Fibroblast of skin of left quadriceps (primary cell): ENCODE measurements at regions not wholly inside any gene's neighbourhood (a gene's known extent, or its start where the extent isn't known, plus 50 kb on each side); places are given as distances from the start of the nearest gene placed in this dataset.
"Not testable (repeated sequence)": the region's sequence is repeated elsewhere in the genome, so short reads cannot be mapped to it uniquely, and the experiment has no call there.

Source experiments
- DNase-seq, 2 experiments: peaks; one replicate each; pipeline ENCODE4 v3.0.0-alpha.2; 2013; ENCODE audit warnings: low read depth in 2 of 2

DNA sequence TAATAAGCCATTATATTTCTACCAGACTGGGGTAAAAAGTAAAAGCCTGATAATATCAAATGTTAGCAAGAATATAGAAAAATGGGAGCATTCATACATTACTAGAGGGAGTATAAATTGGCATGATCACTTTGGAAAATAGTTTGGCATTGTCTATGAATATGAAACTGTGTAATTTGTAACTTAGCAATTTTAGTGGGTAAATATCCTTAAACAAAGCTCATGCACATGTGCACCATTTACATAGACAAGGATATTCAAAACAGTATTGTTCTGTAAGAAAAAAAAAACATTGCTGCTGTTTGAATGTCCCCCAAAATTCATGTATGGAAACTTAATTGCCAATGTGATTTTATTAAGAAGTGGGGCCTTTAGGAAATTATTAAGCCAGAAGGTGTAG is 166.4 kb upstream of the SLC27A6 start:
- DNase-seq: no peak

DNA sequence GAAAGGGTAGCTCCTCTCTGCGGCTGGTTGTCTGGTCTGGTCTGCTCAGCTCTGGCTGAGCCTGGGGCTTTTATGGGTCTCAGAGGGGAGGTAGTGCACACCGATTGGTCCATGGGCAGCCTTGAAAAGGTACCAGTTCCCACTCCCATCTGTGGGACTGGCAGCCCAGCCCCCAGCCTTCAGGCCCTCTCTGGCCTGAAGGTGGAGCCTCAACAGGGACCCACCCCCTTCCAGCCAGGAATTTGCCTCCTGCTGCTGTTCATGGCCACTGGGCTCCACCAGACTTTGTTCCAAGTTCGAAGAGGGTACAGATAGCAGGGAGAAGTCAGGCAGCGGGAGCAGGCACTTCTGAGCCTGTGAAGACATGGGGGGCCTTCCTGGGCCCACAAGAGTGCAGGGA is 165.3 kb upstream of the SLC27A6 start:
- DNase-seq: no peak

DNA sequence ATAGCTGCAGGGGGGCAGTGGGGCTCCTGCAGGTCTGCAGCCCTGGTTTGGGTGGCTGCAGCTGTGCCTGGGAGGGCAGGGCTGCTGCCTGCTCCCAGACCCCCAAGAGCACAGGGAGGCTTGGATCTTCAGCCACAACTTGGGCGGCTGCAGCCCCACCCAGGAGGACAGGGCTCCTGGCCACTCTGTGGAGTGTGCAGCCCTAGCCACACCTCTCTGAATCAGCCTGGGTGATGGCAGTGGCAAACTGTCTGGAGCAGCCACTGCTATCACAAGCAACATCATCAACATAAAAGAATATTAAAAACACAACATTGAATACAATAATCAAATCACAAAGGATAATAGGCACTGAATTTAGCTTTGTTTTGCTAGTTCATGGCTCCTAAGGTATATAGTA is 164.9 kb upstream of the SLC27A6 start:
- DNase-seq: no peak

DNA sequence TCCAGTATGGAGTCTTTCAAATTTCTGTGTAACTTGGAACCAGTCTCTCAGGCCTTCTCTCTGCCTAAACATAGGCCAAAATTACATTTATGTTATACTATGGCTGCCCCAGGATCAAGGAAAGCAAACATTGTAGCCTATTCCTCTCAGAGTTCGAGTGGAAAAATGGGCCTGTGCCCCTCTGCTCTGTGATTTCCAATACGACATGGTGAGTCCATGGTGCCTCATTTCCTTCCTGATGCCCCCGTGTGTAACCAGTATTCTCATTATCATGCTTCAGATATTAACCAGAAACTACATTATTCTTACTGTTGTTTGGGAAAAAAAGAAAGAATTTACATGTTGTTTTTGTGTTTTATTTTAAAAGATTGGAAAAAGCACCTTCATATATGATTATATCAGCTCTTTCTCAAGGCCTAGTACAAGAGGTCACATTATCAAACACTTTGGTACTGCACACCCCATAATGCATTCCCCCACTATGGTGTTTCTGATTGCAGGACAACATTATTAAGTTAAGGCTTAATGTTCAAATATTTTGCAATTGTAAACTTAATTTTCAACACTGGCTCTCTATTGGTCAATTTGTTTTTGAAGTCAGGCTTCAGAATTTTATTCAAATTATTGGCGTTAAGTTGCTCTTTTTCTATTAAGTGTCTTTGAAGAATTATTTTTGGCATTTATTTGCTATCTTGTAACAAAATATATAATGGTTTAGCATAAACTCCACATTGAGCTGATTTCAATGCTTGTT is 151.8 kb upstream of the SLC27A6 start:
- DNase-seq: no peak

DNA sequence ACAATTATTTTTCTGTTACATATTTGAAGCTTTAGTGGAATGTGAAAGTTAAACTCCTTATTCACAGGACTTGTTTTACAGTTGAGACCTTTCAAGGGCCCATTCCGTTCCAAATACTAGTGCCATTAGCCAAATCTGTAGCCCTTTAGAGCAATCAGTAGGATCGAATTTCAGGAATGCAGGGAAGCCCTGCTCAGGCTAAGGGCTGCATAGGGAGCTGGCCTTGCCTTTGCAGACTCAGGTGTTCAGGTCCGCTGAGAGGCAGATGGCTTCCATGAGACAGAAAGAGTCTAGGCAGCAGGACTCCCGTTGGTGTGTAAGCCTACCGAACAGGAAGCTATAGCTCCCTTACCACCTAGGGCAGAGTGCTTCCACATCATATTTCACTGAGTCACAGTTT is 150.1 kb upstream of the SLC27A6 start:
- DNase-seq: no peak

DNA sequence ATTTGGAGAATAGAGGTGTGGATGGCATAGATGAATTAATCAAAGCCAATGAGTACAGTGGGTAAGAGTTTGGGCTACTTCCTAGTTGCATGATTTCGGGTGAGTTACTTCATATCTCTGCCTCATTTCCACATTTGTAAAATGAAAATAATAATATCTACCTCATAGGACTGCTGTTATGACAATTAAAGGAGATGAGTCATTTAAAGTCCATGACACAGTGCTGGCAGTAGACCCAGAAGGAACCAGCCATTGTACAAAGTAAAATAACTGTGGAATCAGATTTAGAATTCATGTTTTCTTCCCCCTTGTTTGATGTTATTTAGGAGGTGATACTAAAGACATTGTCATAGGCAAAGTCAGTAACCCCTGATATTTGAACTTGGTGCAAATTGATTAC is 139.5 kb upstream of the SLC27A6 start:
- peak; percentile 39 to 41 for DNase-seq

DNA sequence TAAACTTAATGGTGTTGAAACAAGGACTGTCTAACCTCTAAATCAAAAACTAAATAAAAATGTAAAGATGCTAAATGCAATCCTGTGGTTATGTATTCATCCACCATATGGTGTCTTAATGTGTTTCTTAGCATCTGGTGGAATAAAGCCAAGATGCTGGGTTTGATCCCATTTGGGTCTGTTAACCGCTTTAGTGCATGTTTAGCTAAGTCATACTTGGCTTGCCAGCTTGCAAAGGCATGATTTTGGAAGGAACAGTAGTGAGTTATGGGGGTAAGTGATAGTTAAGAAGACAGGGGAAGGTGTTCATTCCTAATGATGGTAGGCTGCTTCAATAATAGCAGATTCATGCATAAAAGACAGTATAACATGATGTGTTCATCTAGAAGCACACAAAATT is 139.0 kb upstream of the SLC27A6 start:
- peak; percentile 84 to 86 for DNase-seq

DNA sequence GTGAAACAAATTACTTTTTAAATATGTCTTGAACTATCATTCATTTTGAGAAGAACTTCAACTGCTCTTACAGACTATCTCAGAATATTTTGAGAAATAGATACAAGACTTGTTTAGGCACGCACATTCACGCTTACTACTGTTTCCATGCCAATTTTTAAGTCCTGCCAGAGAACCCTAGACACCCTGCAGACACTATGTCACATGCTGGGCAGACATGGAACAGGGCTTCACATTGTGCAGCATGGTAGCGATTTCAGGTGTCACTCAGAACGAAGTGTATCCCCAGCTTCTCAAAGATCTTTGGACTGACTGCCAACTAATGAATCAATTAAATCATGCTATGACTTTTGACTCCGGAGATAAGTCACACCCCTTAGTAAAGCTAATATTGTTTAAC is 128.7 kb upstream of the SLC27A6 start:
- no peak for DNase-seq

DNA sequence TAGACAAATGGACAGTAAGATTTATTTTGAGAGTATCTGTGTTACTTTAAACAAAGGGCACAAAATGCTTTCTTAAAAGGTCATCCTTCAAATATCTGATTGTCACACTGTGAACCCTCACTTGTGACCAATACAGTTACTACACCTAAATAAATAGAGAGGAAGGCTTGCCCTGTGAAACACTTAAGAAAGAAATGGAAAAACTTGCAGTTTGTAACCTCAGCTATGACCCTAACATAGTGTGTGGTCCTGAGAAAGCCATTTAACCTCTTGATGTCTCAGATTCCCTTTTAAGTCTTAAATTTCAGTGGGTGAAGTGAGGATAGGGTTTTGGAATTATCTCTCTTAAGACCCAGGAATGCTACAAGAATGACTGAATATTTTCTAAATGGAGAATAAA is 126.7 kb upstream of the SLC27A6 start:
- no peak for DNase-seq

DNA sequence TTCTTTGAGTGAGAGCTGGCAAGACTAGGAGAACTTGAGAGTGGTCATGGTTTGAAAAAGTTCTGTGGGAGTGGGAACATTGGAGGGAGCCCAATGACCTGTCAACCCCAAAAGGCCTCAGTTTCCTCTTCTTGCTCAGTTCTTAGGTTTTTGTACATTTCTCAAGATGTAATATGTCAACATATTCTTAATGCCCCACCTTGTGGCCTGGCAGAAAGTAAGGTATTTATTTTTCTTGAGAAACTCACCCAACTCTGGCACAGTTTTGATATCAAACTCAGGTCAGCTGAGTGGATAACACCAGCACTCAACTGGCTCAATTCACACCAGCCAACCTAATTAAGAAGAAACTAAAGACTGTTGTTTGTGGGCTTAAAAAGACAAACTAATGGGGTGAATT is 123.0 kb upstream of the SLC27A6 start:
- DNase-seq: no peak

DNA sequence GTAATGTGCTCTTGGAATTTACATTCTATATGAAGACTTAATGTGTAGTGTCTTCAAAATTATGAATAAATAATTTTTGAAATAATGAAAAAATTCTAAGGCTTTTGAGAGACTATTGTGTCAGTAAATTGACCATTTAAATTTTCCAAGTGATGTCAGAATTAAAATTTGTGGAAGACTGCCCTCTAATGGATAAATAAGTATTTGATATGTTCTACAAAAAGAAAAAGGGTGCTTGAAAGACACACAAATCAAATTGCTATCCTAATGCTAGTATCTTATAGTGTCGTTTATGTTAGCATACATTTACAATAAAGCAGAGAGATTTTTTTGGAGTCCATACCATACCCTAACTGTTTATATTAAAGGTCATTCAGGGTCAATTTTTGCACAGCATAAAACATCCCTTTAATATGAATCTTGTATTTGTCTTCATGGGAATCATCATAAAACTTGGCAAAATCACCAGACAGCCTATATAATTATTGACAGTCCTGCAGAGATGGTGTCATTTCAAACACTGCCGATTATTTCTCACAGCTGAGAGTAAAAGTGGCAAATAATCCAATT is 120.8 kb upstream of the SLC27A6 start:
- no peak for DNase-seq

DNA sequence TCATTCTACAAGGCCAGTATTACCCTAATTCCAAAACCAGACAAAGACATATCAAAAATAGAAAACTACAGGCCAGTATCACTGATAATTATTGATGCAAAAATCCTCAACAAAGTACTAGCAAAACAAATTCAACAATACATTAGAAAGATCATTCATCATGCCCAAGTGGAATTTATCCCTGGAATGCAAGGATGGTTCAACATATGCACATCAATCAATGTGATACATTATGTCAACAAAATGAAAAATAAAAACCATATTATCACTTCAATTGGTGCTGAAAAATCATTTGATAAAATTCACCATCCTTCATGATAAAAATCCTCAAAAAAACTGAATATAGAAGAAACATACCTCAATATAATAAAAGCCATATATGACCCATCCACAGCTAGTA is 115.2 kb upstream of the SLC27A6 start:
- no peak for DNase-seq

DNA sequence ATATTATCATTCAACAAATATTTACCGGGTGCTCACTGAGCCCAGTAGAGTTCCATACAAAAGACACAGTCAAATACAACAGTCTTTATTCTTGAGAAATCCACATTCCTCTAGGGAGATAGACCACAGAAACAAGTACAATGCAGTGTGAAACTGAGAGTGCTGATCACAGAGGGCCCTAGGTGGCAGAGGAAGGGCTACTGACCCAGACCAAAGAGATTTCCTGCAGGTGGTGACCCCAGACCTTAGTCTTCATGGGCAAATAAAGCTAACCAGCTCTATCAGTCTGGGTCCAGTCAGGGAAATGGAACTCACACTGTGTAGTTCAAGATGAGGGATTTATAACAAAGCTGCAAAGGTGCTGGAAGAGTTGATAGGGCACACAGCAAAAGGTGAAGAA is 110.4 kb upstream of the SLC27A6 start:
- no peak for DNase-seq

DNA sequence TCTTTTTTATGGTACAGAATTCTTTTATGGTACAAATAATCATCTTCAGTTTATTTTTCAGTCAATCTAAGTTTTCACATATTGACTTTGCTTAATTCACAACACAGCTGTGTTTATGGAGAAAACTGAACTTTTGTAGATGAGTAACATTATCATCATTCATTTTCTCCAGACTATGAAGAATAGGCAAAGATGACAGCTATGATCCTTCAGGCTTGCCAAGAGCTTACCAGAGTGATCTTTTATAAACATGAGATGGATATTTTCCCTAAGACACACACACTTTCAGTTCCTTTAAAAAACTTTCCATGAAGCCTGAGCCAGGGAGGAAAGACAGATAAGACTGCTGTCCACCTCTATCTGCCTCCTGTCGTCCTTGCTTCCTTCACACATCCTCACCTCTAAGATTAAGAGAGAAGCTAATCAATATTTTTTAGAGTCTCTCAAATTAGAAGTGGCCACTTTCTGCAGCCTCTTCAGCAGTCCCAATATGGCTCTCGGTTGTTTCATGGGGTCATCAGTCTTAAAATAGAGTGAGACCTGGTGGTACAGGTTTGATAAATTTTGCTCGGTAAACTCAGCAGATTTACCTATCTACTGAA is 108.1 kb upstream of the SLC27A6 start:
- no peak for DNase-seq

DNA sequence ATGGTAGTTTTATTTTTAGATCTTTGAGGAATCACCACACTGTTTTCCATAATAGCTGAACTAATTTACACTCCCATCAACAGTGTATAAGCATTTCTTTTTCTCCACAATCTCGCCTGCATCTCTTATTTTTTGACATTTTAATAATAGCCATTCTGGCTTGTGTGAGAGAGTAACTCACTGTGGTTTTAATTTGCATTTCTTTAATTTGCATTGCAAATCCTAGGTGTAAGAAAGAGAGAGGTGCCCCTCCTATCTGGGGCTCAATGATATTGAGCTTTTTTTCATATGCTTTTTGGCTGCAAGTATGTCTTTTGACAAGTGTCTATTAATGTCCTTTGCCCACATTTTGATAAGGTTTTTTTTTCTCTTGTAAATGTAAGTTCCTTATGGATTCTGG is 106.3 kb upstream of the SLC27A6 start:
- DNase-seq: no peak

DNA sequence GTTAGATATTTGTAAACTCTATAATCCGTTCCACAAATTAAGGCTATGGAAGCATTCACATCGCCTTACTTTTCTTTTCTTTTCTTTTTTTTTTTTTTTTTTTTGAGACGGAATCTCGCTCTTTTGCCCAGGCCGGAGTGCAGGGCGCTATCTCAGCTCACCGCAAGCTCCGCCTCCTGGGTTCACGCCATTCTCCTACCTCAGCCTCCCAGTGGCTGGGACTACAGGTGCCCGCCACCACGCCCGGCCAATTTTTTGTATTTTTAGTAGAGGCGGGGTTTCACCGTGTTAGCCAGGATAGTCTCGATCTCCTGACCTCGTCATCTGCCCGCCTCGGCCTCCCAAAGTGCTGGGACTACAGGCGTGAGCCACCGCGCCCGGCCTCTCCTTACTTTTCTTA is 104.1 kb upstream of the SLC27A6 start:
- DNase-seq: not testable (repeated sequence)

DNA sequence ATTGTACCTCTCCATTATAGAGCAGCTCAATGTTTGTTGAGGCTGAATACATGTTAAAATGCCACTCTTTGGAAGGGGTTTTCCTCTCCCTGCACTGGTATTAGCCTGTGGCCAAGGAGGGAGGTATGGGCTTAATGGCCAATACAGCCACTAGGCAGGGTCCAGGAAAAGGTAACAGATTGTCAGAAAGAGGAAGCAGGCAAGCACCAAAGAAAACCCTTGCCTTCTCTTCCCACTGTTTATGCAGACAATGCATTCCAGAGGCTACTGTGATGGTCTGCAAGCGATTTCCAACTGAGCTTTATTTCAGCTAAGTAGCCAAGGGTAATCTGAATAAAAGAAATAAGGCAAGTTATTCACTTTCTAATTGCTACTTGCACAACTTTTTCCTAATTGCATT is 95.3 kb upstream of the SLC27A6 start:
- DNase-seq: no peak

DNA sequence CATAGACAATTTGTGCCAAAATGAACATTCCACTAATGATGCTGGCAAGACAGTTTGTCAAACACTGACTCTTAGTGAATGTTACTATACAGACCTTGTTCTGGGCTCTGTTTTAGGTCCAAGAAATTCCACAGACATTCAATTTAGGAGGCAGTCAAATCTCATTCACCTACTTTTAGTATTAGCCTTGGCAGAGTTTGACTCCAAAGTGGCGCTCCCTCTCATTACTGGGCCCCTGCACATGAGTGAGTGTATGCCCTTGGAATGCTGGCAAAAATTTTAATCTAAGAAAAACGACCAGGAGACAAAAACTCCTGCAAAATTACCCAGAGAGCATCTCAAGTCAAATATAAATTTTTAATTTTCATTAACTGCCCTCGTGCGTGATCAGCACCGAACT is 94.9 kb upstream of the SLC27A6 start:
- DNase-seq: no peak

DNA sequence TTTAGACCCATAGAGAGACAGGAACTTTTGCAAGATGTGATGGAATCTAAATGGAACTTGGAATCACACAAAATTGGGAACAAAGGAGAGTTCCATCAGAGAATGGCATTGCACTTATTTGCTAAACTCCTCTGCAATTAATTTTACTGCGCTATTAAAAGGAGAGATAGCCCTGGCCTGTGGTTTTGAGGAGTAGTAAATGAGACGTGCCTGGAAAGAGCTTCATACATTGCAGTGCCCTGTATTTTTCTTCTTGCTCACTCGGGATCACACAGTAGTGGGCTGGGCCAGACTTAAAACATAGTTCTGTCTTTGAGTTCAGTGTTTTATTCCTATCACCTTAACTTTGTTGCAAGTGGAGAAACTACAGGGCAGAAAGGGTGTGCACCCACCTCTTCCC is 94.4 kb upstream of the SLC27A6 start:
- no peak for DNase-seq

DNA sequence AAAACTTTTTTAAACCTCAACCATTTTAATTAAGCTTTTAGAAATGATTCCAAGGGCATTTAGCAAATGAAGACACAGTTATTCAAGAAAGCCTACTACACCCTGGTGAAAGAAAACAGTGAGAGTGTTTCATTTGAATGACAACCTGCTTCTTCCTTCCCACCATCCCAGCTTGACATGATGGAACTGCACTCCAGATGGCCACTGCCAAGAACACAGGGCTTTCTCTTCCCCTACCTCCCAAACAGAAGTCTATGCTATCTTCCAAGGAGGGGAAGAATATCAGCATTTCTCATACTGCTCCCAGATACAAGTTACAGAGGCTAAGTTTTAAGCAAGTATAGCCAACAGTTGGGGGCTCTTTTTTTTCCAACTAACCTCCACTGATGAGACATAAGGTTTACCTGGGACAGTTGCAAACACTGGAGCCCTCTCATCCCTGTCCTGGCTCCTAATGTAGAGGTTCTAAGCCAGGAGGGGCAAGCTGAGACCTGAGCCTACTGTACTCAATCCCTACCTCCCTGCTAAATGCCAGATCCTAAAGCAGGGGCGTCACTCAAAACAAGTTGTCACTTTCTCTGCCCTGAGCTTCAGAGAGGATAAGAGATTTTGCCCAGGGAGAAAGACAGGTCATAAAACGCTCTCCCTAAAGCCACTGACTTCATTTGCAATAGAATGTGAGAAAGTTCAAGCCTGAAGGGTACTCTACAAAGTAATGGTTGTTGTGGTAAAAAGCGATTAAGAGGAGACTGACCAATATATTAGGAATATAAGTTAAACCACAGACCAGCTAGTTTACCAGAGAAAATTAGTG is 88.5 kb upstream of the SLC27A6 start:
- no peak for DNase-seq

DNA sequence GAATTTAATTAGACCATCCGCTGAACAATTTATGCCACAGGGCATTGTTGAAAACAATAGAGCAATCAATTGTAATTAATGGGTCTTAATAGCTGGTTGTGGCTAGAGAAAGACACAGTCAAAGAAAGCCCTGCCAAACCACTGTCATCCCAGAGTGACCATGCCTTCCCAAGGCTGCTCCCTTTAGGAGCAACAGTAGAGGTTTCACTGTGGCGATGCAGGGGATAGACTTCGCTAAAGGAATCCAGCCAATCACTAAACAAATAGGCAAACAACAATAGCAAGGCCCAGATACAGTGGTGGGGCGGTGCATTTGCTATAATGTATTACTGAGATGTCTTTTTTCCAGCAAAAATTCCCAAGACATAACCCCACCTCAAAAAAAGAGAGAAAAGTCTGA is 87.8 kb upstream of the SLC27A6 start:
- no peak for DNase-seq

DNA sequence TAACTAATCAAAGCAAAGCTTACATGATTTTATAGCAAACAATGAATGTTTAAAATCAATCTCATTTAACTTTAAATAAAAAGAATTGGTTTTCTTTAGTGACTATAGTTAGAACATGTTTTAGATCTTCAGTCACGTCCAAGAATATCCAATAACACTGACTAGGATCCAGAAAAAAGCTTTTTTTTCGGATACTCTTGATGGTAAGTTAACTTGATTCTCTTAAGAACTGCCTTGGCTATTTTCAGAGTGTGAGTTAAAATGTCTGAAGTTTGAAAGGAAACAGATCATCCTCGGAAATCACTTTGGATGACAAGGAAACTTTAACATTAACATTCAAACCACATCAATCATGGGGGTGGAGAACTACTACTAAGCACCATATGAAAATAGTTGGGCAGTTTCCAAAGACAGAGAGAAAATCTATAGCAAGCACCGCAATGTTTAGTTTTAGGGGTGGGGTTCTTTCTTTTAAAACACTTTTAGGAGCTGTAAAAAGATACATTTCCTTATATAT is 83.7 kb upstream of the SLC27A6 start:
- DNase-seq: no peak
